Spinal cord (tissue), 9 donors: ENCODE measurements at regions not wholly inside any gene's neighbourhood (a gene's known extent, or its start where the extent isn't known, plus 50 kb on each side); places are given as distances from the start of the nearest gene placed in this dataset.

Experiments used
- DNase-seq, 6 donors: peaks; one replicate each; pipeline versions ENCODE4 v3.0.0 to v3.0.0-alpha.2; 2013 to 2015; ENCODE audit warnings: low spot score in 6 of 6, low read depth in 4 of 6
- H3K27ac ChIP-seq: one replicate; pipeline ENCODE4 v1.5.1; 2013; ENCODE audit warnings: low read depth, low read length, control low read depth
- H3K27me3 ChIP-seq: one replicate; pipeline ENCODE4 v1.6.1; 2013; ENCODE audit warnings: low read length; ENCODE audit not compliant: control insufficient read depth, insufficient read depth
- H3K36me3 ChIP-seq: one replicate; pipeline ENCODE4 v1.6.1; 2013; ENCODE audit warnings: low read length; ENCODE audit not compliant: control insufficient read depth, insufficient read depth
- H3K4me1 ChIP-seq: one replicate; pipeline ENCODE4 v1.6.1; 2013; ENCODE audit warnings: low read length; ENCODE audit not compliant: control insufficient read depth, insufficient read depth
- H3K4me3 ChIP-seq: one replicate; pipeline ENCODE4 v1.5.1; 2013; ENCODE audit warnings: low read depth, low read length, control low read depth
- H3K9me3 ChIP-seq: one replicate; pipeline ENCODE4 v1.6.1; 2013; ENCODE audit warnings: low read length; ENCODE audit not compliant: control insufficient read depth, insufficient read depth
- WGBS: methylation state at CpG from one replicate; pipeline ENCODE4 v1.1.5; 2013; ENCODE audit warnings: missing lambda C conversion rate; ENCODE audit not compliant: insufficient coverage; 5-methylcytosine and 5-hydroxymethylcytosine counted together
- donor health status: healthy.

DNA sequence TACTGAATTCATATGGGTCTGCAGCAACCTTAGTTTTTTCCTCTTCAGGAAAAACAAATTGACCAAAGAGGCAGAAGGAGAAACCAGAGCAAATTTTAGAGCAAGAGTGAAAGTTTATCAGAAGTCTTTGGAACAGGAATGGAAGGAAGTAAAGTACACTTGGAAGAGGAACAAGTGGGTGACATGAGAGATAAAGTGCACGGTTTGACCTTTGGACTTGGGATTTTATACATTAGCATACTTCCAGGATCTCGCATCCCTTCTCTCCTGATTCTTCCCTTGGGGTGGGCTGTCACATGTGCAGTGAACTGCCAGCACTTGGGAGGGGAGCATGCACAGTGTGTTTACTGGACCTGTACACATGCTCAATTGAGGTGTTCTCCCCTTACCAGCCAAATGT lies 754.8 kb upstream of the ADAMTS5 start:
- DNase-seq: no peak
- Histone ChIP-seq H3K9me3 (no peaks in the 10 kb centered on the region), H3K4me3 (no peak overlapping the region), H3K27ac (no peak overlapping the region), H3K27me3 (no peaks in the 10 kb centered on the region), H3K36me3 (no peaks in the 10 kb centered on the region), H3K4me1 (no peaks in the 10 kb centered on the region)
- WGBS: no CpG with 5 or more reads among the region's 2 CpGs

- no peak for DNase-seq
- Histone ChIP-seq H3K4me1 (no peaks in the 10 kb centered on the region), H3K27ac (no peak overlapping the region), H3K36me3 (no peaks in the 10 kb centered on the region), H3K9me3 (no peaks in the 10 kb centered on the region), H3K27me3 (no peaks in the 10 kb centered on the region), H3K4me3 (no peak overlapping the region)
- WGBS: 83% methylated on average over 3 of the region's 4 CpGs
Observed at GRCh38 chr21:27719226-27719625, 752.3 kb upstream of the ADAMTS5 start.

DNA sequence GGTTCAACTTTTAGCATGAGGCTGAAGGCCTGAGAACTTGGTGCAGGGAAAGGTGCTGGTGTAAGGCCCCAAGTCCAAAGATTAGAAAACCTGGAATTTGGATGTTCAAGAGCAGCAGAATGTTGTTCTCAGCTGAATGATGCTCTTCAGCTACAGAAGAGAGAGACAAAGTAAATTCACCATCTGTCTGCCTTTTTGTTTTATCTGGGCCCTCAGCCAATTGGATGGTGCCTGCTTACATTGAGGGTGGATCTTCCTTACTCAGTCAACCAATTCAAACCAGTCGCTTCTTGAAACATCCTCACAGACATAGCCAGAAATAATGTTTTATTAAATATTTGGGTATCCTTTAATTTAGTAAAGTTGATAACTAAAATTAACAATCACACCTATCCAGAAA lies 748.2 kb upstream of the ADAMTS5 start:
- peak in 1 of 6 donors; percentile 22 for DNase-seq
- no peaks in the 10 kb centered on the region for H3K27me3 ChIP-seq
- H3K4me1 ChIP-seq: no peaks in the 10 kb centered on the region
- no peaks in the 10 kb centered on the region for H3K36me3 ChIP-seq
- H3K27ac ChIP-seq: no peak overlapping the region
- WGBS: no CpG with 5 or more reads among the region's 1 CpG
- no peak overlapping the region for H3K4me3 ChIP-seq
- H3K9me3 ChIP-seq: no peaks in the 10 kb centered on the region

- H3K4me3 ChIP-seq: no peak overlapping the region
- H3K4me1 ChIP-seq: no peaks in the 10 kb centered on the region
- H3K27me3 ChIP-seq: no peaks in the 10 kb centered on the region
- WGBS: 93% methylated on average over 5 of the region's 7 CpGs
- no peaks in the 10 kb centered on the region for H3K9me3 ChIP-seq
- no peak for DNase-seq
- no peak overlapping the region for H3K27ac ChIP-seq
- H3K36me3 ChIP-seq: no peaks in the 10 kb centered on the region
Observed at GRCh38 chr21:27713154-27714109, 746.5 kb upstream of the ADAMTS5 start.

DNA sequence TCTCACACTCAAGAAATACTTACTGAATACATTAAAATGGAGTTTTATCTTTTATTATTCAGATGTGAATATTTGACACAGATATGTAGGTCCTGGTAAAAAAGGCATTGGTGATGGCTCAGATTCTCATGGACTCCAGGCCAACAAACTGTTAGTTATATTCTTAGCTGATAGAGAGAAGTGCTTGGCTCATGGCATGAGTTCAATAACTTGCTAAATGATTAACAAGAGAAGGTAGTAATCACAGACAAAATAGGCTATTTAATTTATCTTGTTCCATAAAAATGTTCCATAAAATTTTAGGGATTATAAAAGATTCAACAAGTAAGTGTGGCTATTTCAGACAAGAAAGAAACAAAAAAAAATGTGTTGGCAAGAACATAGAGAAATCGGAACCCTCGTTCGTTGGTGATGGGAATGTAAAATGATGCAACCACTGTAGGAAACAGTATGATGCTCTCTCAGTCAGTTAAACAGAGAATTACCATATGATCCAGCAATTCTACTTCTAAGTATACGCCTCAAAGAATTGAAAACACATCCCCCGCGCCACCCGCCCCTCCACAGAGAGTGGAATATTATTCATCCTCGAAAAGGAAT lies 737.8 kb upstream of the ADAMTS5 start:
- Histone ChIP-seq H3K9me3 (peaks cover 3% of the 10 kb centered on the region), H3K4me3 (no peak overlapping the region), H3K27ac (no peak overlapping the region), H3K4me1 (no peaks in the 10 kb centered on the region), H3K36me3 (no peaks in the 10 kb centered on the region), H3K27me3 (no peaks in the 10 kb centered on the region)
- no peak for DNase-seq
- no CpG with 5 or more reads among the region's 8 CpGs for WGBS

DNA sequence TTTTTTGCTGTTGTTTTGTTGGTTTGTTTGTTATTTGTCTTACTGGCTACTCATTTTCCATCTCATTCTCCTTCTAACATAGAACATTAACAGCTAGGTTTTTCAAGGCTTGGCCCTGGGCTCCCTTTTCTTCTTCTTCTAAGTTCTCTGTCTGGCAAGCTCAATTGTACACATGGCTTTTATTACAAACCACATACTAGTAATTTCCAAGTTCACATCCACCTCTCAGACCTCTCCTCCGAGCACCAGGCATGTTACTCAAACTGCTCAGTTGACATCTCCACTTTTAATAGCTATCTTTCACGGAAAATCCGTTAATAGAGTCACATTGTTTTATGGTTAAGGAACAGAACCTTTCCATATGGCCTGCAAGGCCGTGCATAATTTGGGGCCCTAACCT lies 736.9 kb upstream of the ADAMTS5 start:
- 90% methylated on average over 3 of the region's 4 CpGs for WGBS
- H3K4me3 ChIP-seq: no peak overlapping the region
- no peak for DNase-seq
- no peak overlapping the region for H3K27ac ChIP-seq
- H3K27me3 ChIP-seq: no peaks in the 10 kb centered on the region
- no peaks in the 10 kb centered on the region for H3K4me1 ChIP-seq
- peaks cover 3% of the 10 kb centered on the region for H3K9me3 ChIP-seq
- no peaks in the 10 kb centered on the region for H3K36me3 ChIP-seq

DNA sequence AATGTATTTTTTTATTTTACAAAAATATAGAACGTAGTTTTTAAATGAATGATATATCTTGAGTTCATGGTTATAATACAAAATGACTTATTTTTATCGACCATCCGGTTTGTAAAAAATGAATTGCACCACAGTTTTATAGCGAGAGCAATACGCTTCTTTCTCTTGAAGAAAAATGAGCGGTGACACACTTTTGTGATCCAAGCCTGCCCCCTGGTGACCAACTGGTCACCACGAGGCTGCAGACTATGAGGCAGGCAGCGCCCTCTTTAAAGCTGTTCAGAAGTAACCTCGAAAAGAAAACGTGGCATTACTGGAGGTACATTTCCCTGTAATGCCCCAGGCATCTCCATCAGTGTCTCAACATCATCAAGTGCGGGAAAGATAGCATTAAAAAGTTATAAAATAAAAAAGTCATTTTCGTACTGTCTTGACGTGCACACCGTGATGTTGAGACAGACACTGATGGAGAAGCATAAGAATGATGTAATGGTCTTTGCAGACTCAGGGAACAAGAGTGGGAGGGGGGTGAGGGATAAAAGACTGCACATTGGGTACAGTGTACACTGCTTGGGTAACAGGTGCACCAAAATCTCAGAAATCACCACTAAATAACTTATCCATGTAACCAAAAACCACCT lies 734.2 kb upstream of the ADAMTS5 start:
- H3K27ac ChIP-seq: no peak overlapping the region
- 0% methylated on average over 5 of the region's 14 CpGs for WGBS

DNA sequence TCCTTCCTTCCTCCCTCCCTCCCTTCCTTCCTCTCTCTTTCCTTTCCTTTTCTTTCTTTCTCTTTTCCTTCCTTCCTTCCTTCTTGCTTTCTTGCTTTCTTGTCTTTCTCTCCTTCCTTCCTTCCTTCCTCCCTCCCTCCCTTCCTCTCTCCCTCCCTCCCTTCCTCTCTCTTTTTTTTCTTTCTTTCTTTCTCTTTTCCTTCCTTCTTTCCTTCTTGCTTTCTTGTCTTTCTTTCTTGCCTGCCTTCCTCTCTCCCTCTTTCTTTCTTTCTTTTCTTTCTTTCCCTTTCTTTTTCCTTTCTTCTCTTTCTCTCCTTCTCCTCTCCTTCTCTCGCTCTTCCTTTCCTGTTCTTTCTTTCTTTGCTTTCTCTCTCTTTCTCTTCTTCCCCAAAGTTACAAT lies 728.4 kb upstream of the ADAMTS5 start:
- no peaks in the 10 kb centered on the region for H3K9me3 ChIP-seq
- no peaks in the 10 kb centered on the region for H3K4me1 ChIP-seq
- WGBS: 100% methylated on average over 1 of the region's 1 CpG
- no peak overlapping the region for H3K4me3 ChIP-seq
- H3K27me3 ChIP-seq: no peaks in the 10 kb centered on the region
- H3K27ac ChIP-seq: no peak overlapping the region
- H3K36me3 ChIP-seq: no peaks in the 10 kb centered on the region
- no peak for DNase-seq

More for the DNA sequence above, 734.2 kb upstream of the ADAMTS5 start:
- no peaks in the 10 kb centered on the region for H3K9me3 ChIP-seq
- H3K36me3 ChIP-seq: no peaks in the 10 kb centered on the region
- H3K4me3 ChIP-seq: no peak overlapping the region
- no peaks in the 10 kb centered on the region for H3K27me3 ChIP-seq
- DNase-seq: peak; percentile 74 to 97 (median 82)
- no peaks in the 10 kb centered on the region for H3K4me1 ChIP-seq

GRCh38 chr21:27694667-27695066 lies 727.8 kb upstream of the ADAMTS5 start:
- Histone ChIP-seq H3K9me3 (no peaks in the 10 kb centered on the region), H3K36me3 (no peaks in the 10 kb centered on the region), H3K4me1 (no peaks in the 10 kb centered on the region), H3K4me3 (no peak overlapping the region), H3K27me3 (no peaks in the 10 kb centered on the region), H3K27ac (no peak overlapping the region)
- no peak for DNase-seq
- 80% methylated on average over 2 of the region's 4 CpGs for WGBS
